ENCODE measurements at regions not wholly inside any gene's neighbourhood (a gene's known extent, or its start where the extent isn't known, plus 50 kb on each side); places are given as distances from the start of the nearest gene placed in this dataset.
A peak's percentile ranks its signal among the peaks of the same experiment; 100 is the strongest.
"Not testable (repeated sequence)": the region's sequence is repeated elsewhere in the genome, so short reads cannot be mapped to it uniquely, and the experiment has no call there.

- Histone ChIP-seq H3K27ac (no peak overlapping the region), H3K36me3 (no peaks in the 10 kb centered on the region), H3K4me3 (no peak overlapping the region), H3K9me3 (no peaks in the 10 kb centered on the region), H3K4me1 (replicated peaks) (no peaks in the 10 kb centered on the region), H3K27me3 (replicated peaks; ENCODE audit: insufficient read depth) (no peaks in the 10 kb centered on the region)
- 33% methylated on average over 1 of the region's 1 CpG for WGBS
- TF ChIP-seq, protein P1, sequence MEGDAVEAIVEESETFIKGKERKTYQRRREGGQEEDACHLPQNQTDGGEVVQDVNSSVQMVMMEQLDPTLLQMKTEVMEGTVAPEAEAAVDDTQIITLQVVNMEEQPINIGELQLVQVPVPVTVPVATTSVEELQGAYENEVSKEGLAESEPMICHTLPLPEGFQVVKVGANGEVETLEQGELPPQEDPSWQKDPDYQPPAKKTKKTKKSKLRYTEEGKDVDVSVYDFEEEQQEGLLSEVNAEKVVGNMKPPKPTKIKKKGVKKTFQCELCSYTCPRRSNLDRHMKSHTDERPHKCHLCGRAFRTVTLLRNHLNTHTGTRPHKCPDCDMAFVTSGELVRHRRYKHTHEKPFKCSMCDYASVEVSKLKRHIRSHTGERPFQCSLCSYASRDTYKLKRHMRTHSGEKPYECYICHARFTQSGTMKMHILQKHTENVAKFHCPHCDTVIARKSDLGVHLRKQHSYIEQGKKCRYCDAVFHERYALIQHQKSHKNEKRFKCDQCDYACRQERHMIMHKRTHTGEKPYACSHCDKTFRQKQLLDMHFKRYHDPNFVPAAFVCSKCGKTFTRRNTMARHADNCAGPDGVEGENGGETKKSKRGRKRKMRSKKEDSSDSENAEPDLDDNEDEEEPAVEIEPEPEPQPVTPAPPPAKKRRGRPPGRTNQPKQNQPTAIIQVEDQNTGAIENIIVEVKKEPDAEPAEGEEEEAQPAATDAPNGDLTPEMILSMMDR (IDR thresholded peaks at IDR 0.05) = no peak
- no peak for TF ChIP-seq POLR2AphosphoS5 (IDR thresholded peaks at IDR 0.05)
- TF ChIP-seq POLR2A (IDR thresholded peaks at IDR 0.05) = no peak
- DNase-seq (ENCODE audit: low spot score) = no peak
- intact Hi-C loops (cut with DNase I) = no loop called here
Observed at GRCh38 chr5:51621156-51621555, 237.9 kb downstream of the ISL1 start.

GRCh38 chr5:51622161-51622790 is 239.0 kb downstream of the ISL1 start:
- no peaks in the 10 kb centered on the region for H3K27me3 ChIP-seq (replicated peaks; ENCODE audit: insufficient read depth)
- 40% methylated on average over 2 of the region's 2 CpGs for WGBS
- no peaks in the 10 kb centered on the region for H3K36me3 ChIP-seq
- DNase-seq (ENCODE audit: low spot score) = no peak
- TF ChIP-seq, protein P1 (IDR thresholded peaks at IDR 0.05) = no peak
- TF ChIP-seq POLR2AphosphoS5 (IDR thresholded peaks at IDR 0.05) (no peak), POLR2A (IDR thresholded peaks at IDR 0.05) (no peak)
- no peak overlapping the region for H3K27ac ChIP-seq
- intact Hi-C loops (cut with DNase I) = no loop called here
- H3K9me3 ChIP-seq = no peaks in the 10 kb centered on the region
- no peaks in the 10 kb centered on the region for H3K4me1 ChIP-seq (replicated peaks)
- no peak overlapping the region for H3K4me3 ChIP-seq

- H3K36me3 ChIP-seq = no peaks in the 10 kb centered on the region
- no peaks in the 10 kb centered on the region for H3K27me3 ChIP-seq (replicated peaks; ENCODE audit: insufficient read depth)
- no peak overlapping the region for H3K4me3 ChIP-seq
- H3K4me1 ChIP-seq (replicated peaks) = no peaks in the 10 kb centered on the region
- no peak overlapping the region for H3K27ac ChIP-seq
- DNase-seq (ENCODE audit: low spot score) = no peak
- TF ChIP-seq POLR2AphosphoS5 (IDR thresholded peaks at IDR 0.05) (no peak), POLR2A (IDR thresholded peaks at IDR 0.05) (no peak)
- TF ChIP-seq, protein P1 (IDR thresholded peaks at IDR 0.05) = no peak
- intact Hi-C loops (cut with DNase I) = no loop called here
- WGBS = 90% methylated on average over 3 of the region's 3 CpGs
- H3K9me3 ChIP-seq = no peaks in the 10 kb centered on the region
Observed at GRCh38 chr5:51625224-51625968, 242.1 kb downstream of the ISL1 start.

- Histone ChIP-seq H3K9me3 (no peaks in the 10 kb centered on the region), H3K4me3 (no peak overlapping the region), H3K27me3 (replicated peaks; ENCODE audit: insufficient read depth) (no peaks in the 10 kb centered on the region), H3K36me3 (no peaks in the 10 kb centered on the region), H3K4me1 (replicated peaks) (no peaks in the 10 kb centered on the region), H3K27ac (no peak overlapping the region)
- TF ChIP-seq POLR2AphosphoS5 (IDR thresholded peaks at IDR 0.05) (no peak), POLR2A (IDR thresholded peaks at IDR 0.05) (no peak)
- TF ChIP-seq, protein P1 (IDR thresholded peaks at IDR 0.05) = no peak
- intact Hi-C loops (cut with DNase I) = no loop called here
- WGBS = 49% methylated on average over 2 of the region's 2 CpGs
- DNase-seq (ENCODE audit: low spot score) = no peak
Observed at GRCh38 chr5:51632027-51632426, 248.8 kb downstream of the ISL1 start.

DNA sequence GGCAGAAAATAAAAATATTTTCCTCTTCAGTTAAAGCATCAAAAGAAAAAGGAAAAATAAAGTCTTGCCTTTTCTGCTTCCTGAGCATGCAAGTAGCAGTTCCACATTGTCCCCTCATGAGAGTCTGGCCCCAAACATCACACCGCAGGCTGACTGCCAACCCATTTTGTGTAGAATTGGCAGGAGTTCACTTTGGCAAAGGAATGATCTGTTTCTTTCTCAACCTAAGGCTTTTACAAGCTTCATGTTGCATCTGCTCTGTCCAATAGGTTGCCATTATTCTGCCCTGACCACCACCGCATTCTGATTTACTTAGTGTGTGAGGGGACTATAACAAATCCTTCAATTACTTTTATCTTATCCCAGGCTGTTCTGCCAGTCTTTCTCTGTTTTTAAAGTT is 249.5 kb downstream of the ISL1 start:
- WGBS = 14% methylated on average over 2 of the region's 2 CpGs
- no peak for TF ChIP-seq POLR2AphosphoS5 (IDR thresholded peaks at IDR 0.05)
- no peak for TF ChIP-seq POLR2A (IDR thresholded peaks at IDR 0.05)
- TF ChIP-seq, protein P1 (IDR thresholded peaks at IDR 0.05) = no peak
- no peaks in the 10 kb centered on the region for H3K4me1 ChIP-seq (replicated peaks)
- no peaks in the 10 kb centered on the region for H3K36me3 ChIP-seq
- DNase-seq (ENCODE audit: low spot score) = peak; percentile 22
- H3K4me3 ChIP-seq = no peak overlapping the region
- no peaks in the 10 kb centered on the region for H3K27me3 ChIP-seq (replicated peaks; ENCODE audit: insufficient read depth)
- H3K27ac ChIP-seq = no peak overlapping the region
- intact Hi-C loops (cut with DNase I) = no loop called here
- H3K9me3 ChIP-seq = no peaks in the 10 kb centered on the region

- intact Hi-C loops (cut with DNase I); H3K27ac ChIP-seq; H3K4me3 ChIP-seq; H3K27me3 ChIP-seq (replicated peaks; ENCODE audit: insufficient read depth); DNase-seq (ENCODE audit: low spot score); H3K36me3 ChIP-seq; H3K4me1 ChIP-seq (replicated peaks); H3K9me3 ChIP-seq: not testable (repeated sequence)
- 85% methylated on average over 6 of the region's 6 CpGs for WGBS
Observed at GRCh38 chr5:51636973-51637372, 253.7 kb downstream of the ISL1 start.

All from prostate gland (tissue), 2 donors.